HepG2 (cell line): ENCODE measurements at regions not wholly inside any gene's neighbourhood (a gene's known extent, or its start where the extent isn't known, plus 50 kb on each side); places are given as distances from the start of the nearest gene placed in this dataset.

Source experiments
- ATAC-seq: fragments of 200-7000 bp; cut with Tn5 transposase; 3 replicates; pipeline ENCODE4 v1.9.1; 2020; ENCODE audit warnings: mild to moderate bottlenecking, moderate library complexity
- BruUV-seq: library from RNA; stranded (reverse); fragments of 400-500 nt; replicated peaks from 2 replicates; lab custom pipeline; 2021; lab: Mats Ljungman, UMichigan
- CTCF ChIA-PET: fragments of 300-600 bp; formaldehyde crosslinking; extraction: SDS; loops from one replicate; lab custom pipeline; 2021; ENCODE audit warnings: low total read pairs, inconsistent platforms, low intra/inter-chr PET ratio; lab: Yijun Ruan, JAX
- POLR2A ChIA-PET: fragments of 350-600 bp; sonication (Branson Sonifier 250); formaldehyde crosslinking; loops from one replicate; lab custom pipeline; 2020; ENCODE audit warnings: antibody characterized with exemption, inconsistent platforms; lab: Yijun Ruan, JAX
- DNase-seq: peaks from one replicate; pipeline ENCODE4 v3.0.0-alpha.2; 2015; ENCODE audit warnings: low spot score
- FAIRE-seq: peaks from 3 replicates; lab custom pipeline; 2011; peaks lifted over from hg19 to GRCh38; lab: Jason Lieb, UNC
- H2AFZ ChIP-seq: one replicate; pipeline ENCODE4 v1.6.1; 2011; ENCODE audit warnings: low read length, inconsistent platforms
- H3K27ac ChIP-seq: fragments of 300-600 bp; 3 replicates; pipeline ENCODE4 v1.8.0; 2011; ENCODE audit warnings: mixed run types, mild to moderate bottlenecking, mixed read lengths, low read length, inconsistent platforms; ENCODE audit not compliant: insufficient read depth; ENCODE audit errors: extremely low read length
- H3K27me3 ChIP-seq, 2 experiments: fragments of 200-600 bp in 1 of 2; 2 replicates in 1 of 2; 3 replicates in 1 of 2; pipeline versions ENCODE4 v1.6.0 to v1.8.0; 2011; ENCODE audit warnings: low read length in 2 of 2, mild to moderate bottlenecking in 2 of 2, moderate library complexity in 2 of 2, inconsistent platforms in 1 of 2; ENCODE audit not compliant: insufficient read depth in 2 of 2, control insufficient read depth in 1 of 2
- H3K36me3 ChIP-seq, 2 experiments: fragments of 200-600 bp in 1 of 2; replicated peaks in 1 of 2; 2 replicates in 1 of 2; 3 replicates in 1 of 2; pipeline versions ENCODE4 v1.5.1 to v1.8.0; 2011; ENCODE audit warnings: low read length in 2 of 2, inconsistent platforms in 1 of 2; ENCODE audit not compliant: insufficient read depth in 2 of 2, control insufficient read depth in 1 of 2
- H3K4me1 ChIP-seq: 2 replicates; pipeline ENCODE4 v1.5.1; 2012; ENCODE audit warnings: low read length, inconsistent platforms; ENCODE audit not compliant: insufficient read depth
- H3K4me2 ChIP-seq: 2 replicates; pipeline ENCODE4 v1.6.0; 2011; ENCODE audit warnings: low read depth, low read length, inconsistent platforms
- H3K4me3 ChIP-seq, 3 experiments: fragments of 200-600 bp in 1 of 3; sonication (generic), shearing (Covaris generic) in 1 of 3; replicated peaks in 1 of 3; 2 replicates each; pipeline ENCODE4 v1.5.1; 2011 to 2016; ENCODE audit warnings: low read length in 3 of 3, inconsistent platforms in 2 of 3, low read depth in 2 of 3, mild to moderate bottlenecking in 2 of 3, control low read depth in 1 of 3, mixed read lengths in 1 of 3; ENCODE audit not compliant: insufficient read depth in 1 of 3
- H3K79me2 ChIP-seq: one replicate; pipeline ENCODE4 v1.6.1; 2011; ENCODE audit warnings: low read length, inconsistent platforms; ENCODE audit not compliant: insufficient read depth
- H3K9ac ChIP-seq: 2 replicates; pipeline ENCODE4 v1.6.0; 2011; ENCODE audit warnings: mild to moderate bottlenecking, low read depth, low read length, inconsistent platforms; ENCODE audit not compliant: insufficient read depth
- H3K9me3 ChIP-seq: 2 replicates; pipeline ENCODE4 v1.5.1; 2012; ENCODE audit warnings: mild to moderate bottlenecking, low read length
- H4K20me1 ChIP-seq: 2 replicates; pipeline ENCODE4 v1.6.0; 2011; ENCODE audit warnings: inconsistent platforms, mild to moderate bottlenecking, low read length, moderate library complexity; ENCODE audit not compliant: insufficient read depth
- FOXA3 ChIP-seq: IDR thresholded peaks from 2 replicates; pipeline ENCODE4 v1.6.1; 2016; ENCODE audit warnings: missing genetic modification reagents, missing compliant biosample characterization
- GATA4 ChIP-seq: sonication (generic); IDR thresholded peaks from 2 replicates; pipeline ENCODE4 v1.6.1; 2016; ENCODE audit warnings: antibody characterized with exemption, low read depth, borderline replicate concordance
- HMGXB4 ChIP-seq, 2 experiments: sonication (generic) in 1 of 2; formaldehyde crosslinking in 1 of 2; IDR thresholded peaks; 2 replicates each; pipeline versions ENCODE4 v1.4.0 to v1.6.1; 2018 to 2020; ENCODE audit warnings: missing genetic modification reagents in 2 of 2, borderline replicate concordance in 1 of 2, low read depth in 1 of 2, mild to moderate bottlenecking in 1 of 2, missing biosample characterization in 1 of 2
- MAF1 ChIP-seq: sonication (generic); formaldehyde crosslinking; IDR thresholded peaks from 2 replicates; pipeline ENCODE4 v1.5.0; 2020; ENCODE audit warnings: missing genetic modification reagents, borderline replicate concordance
- PAX8 ChIP-seq: sonication (generic); formaldehyde crosslinking; IDR thresholded peaks from 2 replicates; pipeline ENCODE4 v1.8.0; 2022; ENCODE audit warnings: mild to moderate bottlenecking, missing genetic modification reagents, borderline replicate concordance
- PAXIP1 ChIP-seq: sonication (generic); formaldehyde crosslinking; conservative IDR thresholded peaks from 2 replicates; pipeline ENCODE4 v1.4.0; 2020; ENCODE audit warnings: mild to moderate bottlenecking, missing genetic modification reagents, moderate library complexity
- PHF20 ChIP-seq: sonication (generic); formaldehyde crosslinking; IDR thresholded peaks from 2 replicates; pipeline ENCODE4 v1.5.0; 2020; ENCODE audit warnings: mild to moderate bottlenecking, missing genetic modification reagents
- RAD21 ChIP-seq: fragments of 450-650 bp; formaldehyde crosslinking; IDR thresholded peaks from 2 replicates; pipeline ENCODE4 v1.5.0; 2020; ENCODE audit warnings: mild to moderate bottlenecking
- SALL1 ChIP-seq: sonication (generic); formaldehyde crosslinking; IDR thresholded peaks from 2 replicates; pipeline ENCODE4 v1.8.0; 2022; ENCODE audit warnings: mild to moderate bottlenecking, missing genetic modification reagents
- STAG1 ChIP-seq: sonication (generic); formaldehyde crosslinking; IDR thresholded peaks from 2 replicates; pipeline ENCODE4 v1.4.0; 2020; ENCODE audit warnings: missing genetic modification reagents
- SYNCRIP ChIP-seq: fragments of 200-400 bp; formaldehyde crosslinking; IDR thresholded peaks from 2 replicates; pipeline ENCODE4 v1.6.1; 2018; ENCODE audit warnings: mild to moderate bottlenecking, low read depth, low read length; ENCODE audit not compliant: insufficient read depth
- ZNF24 ChIP-seq: fragments of 450-650 bp; IDR thresholded peaks from 2 replicates; pipeline ENCODE4 v1.6.1; 2017; ENCODE audit warnings: antibody characterized with exemption, mild to moderate bottlenecking
- ZNF281 ChIP-seq: sonication (generic); formaldehyde crosslinking; IDR thresholded peaks from 2 replicates; pipeline ENCODE4 v1.4.0; 2020; ENCODE audit warnings: missing genetic modification reagents, borderline replicate concordance
- ZNF44 ChIP-seq: sonication (generic); formaldehyde crosslinking; IDR thresholded peaks from 2 replicates; pipeline ENCODE4 v1.5.1; 2020; ENCODE audit warnings: mild to moderate bottlenecking, missing genetic modification reagents
- ZXDC ChIP-seq: sonication (generic); formaldehyde crosslinking; IDR thresholded peaks from 2 replicates; pipeline ENCODE4 v1.5.0; 2020; ENCODE audit warnings: mild to moderate bottlenecking, missing genetic modification reagents
- WGBS: methylation state at CpG from one replicate; pipeline ENCODE4 v1.1.6; 2017; ENCODE audit warnings: low lambda C conversion rate; 5-methylcytosine and 5-hydroxymethylcytosine counted together
- in situ Hi-C: cut with HindIII; loops from 2 replicates; pipeline ENCODE4 v1.10.0; 2017; ENCODE audit warnings: low pct_unique_long_range_greater_than_20kb; ENCODE audit not compliant: extremely low pct_ligation_motif_present
- intact Hi-C: fragments of 100-400 bp; cut with micrococcal nuclease; formaldehyde crosslinking; loops from one replicate; pipeline ENCODE4 v1.10.0; 2022; ENCODE audit not compliant: unreplicated experiment

- H3K4me3 ChIP-seq, result no peak overlapping the region
- no peak for DNase-seq
- H3K79me2 ChIP-seq, result no peaks in the 10 kb centered on the region
- ATAC-seq, result peak; percentile 54
- intact Hi-C loops (no loop called here), in situ Hi-C loops (no loop called here)
- no peak overlapping the region for H3K4me2 ChIP-seq
- no peak for FAIRE-seq
- H3K9ac ChIP-seq, result no peak overlapping the region
- no peak overlapping the region for H2AFZ ChIP-seq
- ChIA-PET CTCF (no interaction called here), POLR2A (no interaction called here)
- H3K36me3 ChIP-seq, result no peaks in the 10 kb centered on the region
- 0 out of 2 replicates have a peak, but pooled peaks cover 10% of the 10 kb centered on the region for H3K4me1 ChIP-seq
- no TSS peak for BruUV-seq
- no peak overlapping the region for H3K27ac ChIP-seq
- 26% methylated on average over 4 of the region's 4 CpGs for WGBS
- 0 out of 5 replicates have a peak, but pooled peaks cover 0 to 1% of the 10 kb centered on the region in 2 experiments for H3K27me3 ChIP-seq
- no peaks in the 10 kb centered on the region for H3K9me3 ChIP-seq
- no peaks in the 10 kb centered on the region for H4K20me1 ChIP-seq
- TF ChIP-seq GATA4 (no peak), PAXIP1 (no peak), PAX8 (CRISPR knock-in tag) (no peak), HMGXB4 (CRISPR knock-in tag; IDR thresholded peaks at IDR 0.05; ENCODE audit: borderline replicate concordance in 1 of 2, low read depth in 1 of 2) (no peak), ZNF24 (no peak), ZNF44 (CRISPR knock-in tag) (no peak), ZXDC (CRISPR knock-in tag) (no peak), FOXA3 (CRISPR knock-in tag) (no peak), ZNF281 (no peak), PHF20 (CRISPR knock-in tag) (no peak), SYNCRIP (no peak), RAD21 (no peak), SALL1 (CRISPR knock-in tag) (no peak), MAF1 (CRISPR knock-in tag) (no peak), STAG1 (CRISPR knock-in tag) (peak; percentile 48)
These were observed 98.5 kb upstream of the TMPO start for GRCh38 chr12:98416845-98417244.
